Astrocyte (in vitro differentiated cells and primary cell): ENCODE measurements at regions not wholly inside any gene's neighbourhood (a gene's known extent, or its start where the extent isn't known, plus 50 kb on each side); places are given as distances from the start of the nearest gene placed in this dataset.

Source experiments
- DNase-seq: peaks from one replicate; pipeline ENCODE4 v3.0.0-alpha.2; 2010; ENCODE audit warnings: low read depth
- FAIRE-seq: peaks from 2 replicates; lab custom pipeline; 2011; peaks lifted over from hg19 to GRCh38; lab: Jason Lieb, UNC
- H2AFZ ChIP-seq: 2 replicates; pipeline ENCODE4 v1.6.0; 2012; ENCODE audit warnings: low read depth, low read length, inconsistent platforms
- H3K27ac ChIP-seq: 2 replicates; pipeline ENCODE4 v1.5.1; 2011; ENCODE audit warnings: low read depth, low read length, inconsistent platforms
- H3K27me3 ChIP-seq: 2 replicates; pipeline ENCODE4 v1.6.0; 2011; ENCODE audit warnings: low read length, inconsistent platforms; ENCODE audit not compliant: insufficient read depth
- H3K36me3 ChIP-seq: 2 replicates; pipeline ENCODE4 v1.5.1; 2011; ENCODE audit warnings: low read length, inconsistent platforms; ENCODE audit not compliant: insufficient read depth
- H3K4me1 ChIP-seq: 2 replicates; pipeline ENCODE4 v1.5.1; 2011; ENCODE audit warnings: low read length, inconsistent platforms; ENCODE audit not compliant: insufficient read depth
- H3K4me2 ChIP-seq: 2 replicates; pipeline ENCODE4 v1.6.0; 2012; ENCODE audit warnings: low read length, inconsistent platforms
- H3K4me3 ChIP-seq: 2 replicates; pipeline ENCODE4 v1.5.1; 2011; ENCODE audit warnings: low read depth, mild to moderate bottlenecking, low read length, inconsistent platforms; ENCODE audit not compliant: insufficient read depth
- H3K79me2 ChIP-seq: 2 replicates; pipeline ENCODE4 v1.6.0; 2012; ENCODE audit warnings: mild to moderate bottlenecking, low read length, inconsistent platforms; ENCODE audit not compliant: insufficient read depth
- H3K9ac ChIP-seq: 2 replicates; pipeline ENCODE4 v1.6.0; 2012; ENCODE audit warnings: mild to moderate bottlenecking, low read length, inconsistent platforms
- H3K9me3 ChIP-seq: 2 replicates; pipeline ENCODE4 v1.5.1; 2012; ENCODE audit warnings: low read depth, mild to moderate bottlenecking, low read length, inconsistent platforms; ENCODE audit not compliant: insufficient read depth
- H4K20me1 ChIP-seq: 2 replicates; pipeline ENCODE4 v1.6.0; 2012; ENCODE audit warnings: low read length, inconsistent platforms; ENCODE audit not compliant: insufficient read depth
- H3K27ac Mint-ChIP-seq: one replicate; pipeline ENCODE4 v1.8.0; 2021; ENCODE audit warnings: mild to moderate bottlenecking, mixed read lengths; ENCODE audit not compliant: unreplicated experiment
- H3K27me3 Mint-ChIP-seq: one replicate; pipeline ENCODE4 v1.8.0; 2021; ENCODE audit warnings: low read depth, mixed read lengths; ENCODE audit not compliant: unreplicated experiment
- H3K36me3 Mint-ChIP-seq: one replicate; pipeline ENCODE4 v1.8.0; 2021; ENCODE audit warnings: low read depth, mixed read lengths; ENCODE audit not compliant: unreplicated experiment
- H3K4me1 Mint-ChIP-seq: one replicate; pipeline ENCODE4 v1.8.0; 2021; ENCODE audit warnings: low read depth, mixed read lengths; ENCODE audit not compliant: unreplicated experiment
- H3K4me3 Mint-ChIP-seq: one replicate; pipeline ENCODE4 v1.8.0; 2021; ENCODE audit warnings: mild to moderate bottlenecking, moderate library complexity, mixed read lengths; ENCODE audit not compliant: unreplicated experiment
- H3K9me3 Mint-ChIP-seq: one replicate; pipeline ENCODE4 v1.8.0; 2021; ENCODE audit warnings: mild to moderate bottlenecking, mixed read lengths; ENCODE audit not compliant: unreplicated experiment
- EZH2 ChIP-seq: IDR thresholded peaks from 2 replicates; pipeline ENCODE4 v1.6.1; 2012; ENCODE audit warnings: mild to moderate bottlenecking, low read length, inconsistent platforms; ENCODE audit not compliant: insufficient read depth
- TF ChIP-seq, protein P1 (sequence below): IDR thresholded peaks from 2 replicates; pipeline ENCODE4 v1.5.1; 2011; ENCODE audit warnings: low read depth, mild to moderate bottlenecking, inconsistent platforms, low read length, moderate library complexity; ENCODE audit not compliant: insufficient read depth

DNA sequence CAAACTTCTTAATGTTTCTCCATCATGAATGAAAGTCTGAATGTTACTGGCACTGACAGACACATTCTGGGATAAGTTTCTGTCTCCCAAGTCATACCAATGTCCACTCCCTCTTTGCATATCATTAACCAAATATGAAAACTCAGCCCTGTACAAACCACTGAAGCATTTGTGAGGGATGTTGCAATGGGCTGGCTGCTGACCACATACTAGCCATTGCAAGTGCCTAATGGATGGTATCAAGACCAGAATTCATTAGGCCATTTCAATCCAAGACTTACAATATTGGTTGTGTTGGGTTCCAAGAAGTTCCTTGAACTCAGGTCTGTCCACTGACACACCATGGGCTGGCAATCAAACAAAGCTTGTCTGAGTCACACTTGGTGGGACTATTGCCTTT is 73.8 kb downstream of the CBLN2 start:
- TF ChIP-seq, protein P1, sequence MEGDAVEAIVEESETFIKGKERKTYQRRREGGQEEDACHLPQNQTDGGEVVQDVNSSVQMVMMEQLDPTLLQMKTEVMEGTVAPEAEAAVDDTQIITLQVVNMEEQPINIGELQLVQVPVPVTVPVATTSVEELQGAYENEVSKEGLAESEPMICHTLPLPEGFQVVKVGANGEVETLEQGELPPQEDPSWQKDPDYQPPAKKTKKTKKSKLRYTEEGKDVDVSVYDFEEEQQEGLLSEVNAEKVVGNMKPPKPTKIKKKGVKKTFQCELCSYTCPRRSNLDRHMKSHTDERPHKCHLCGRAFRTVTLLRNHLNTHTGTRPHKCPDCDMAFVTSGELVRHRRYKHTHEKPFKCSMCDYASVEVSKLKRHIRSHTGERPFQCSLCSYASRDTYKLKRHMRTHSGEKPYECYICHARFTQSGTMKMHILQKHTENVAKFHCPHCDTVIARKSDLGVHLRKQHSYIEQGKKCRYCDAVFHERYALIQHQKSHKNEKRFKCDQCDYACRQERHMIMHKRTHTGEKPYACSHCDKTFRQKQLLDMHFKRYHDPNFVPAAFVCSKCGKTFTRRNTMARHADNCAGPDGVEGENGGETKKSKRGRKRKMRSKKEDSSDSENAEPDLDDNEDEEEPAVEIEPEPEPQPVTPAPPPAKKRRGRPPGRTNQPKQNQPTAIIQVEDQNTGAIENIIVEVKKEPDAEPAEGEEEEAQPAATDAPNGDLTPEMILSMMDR, result no peak
- no peak for TF ChIP-seq EZH2
- H3K4me3 ChIP-seq, result no peak overlapping the region
- H3K9ac ChIP-seq, result no peak overlapping the region
- Mint-ChIP-seq H3K4me1 (no peaks in the 10 kb centered on the region), H3K9me3 (no peaks in the 10 kb centered on the region), H3K27me3 (no peaks in the 10 kb centered on the region), H3K4me3 (no peak overlapping the region), H3K36me3 (no peaks in the 10 kb centered on the region), H3K27ac (no peak overlapping the region)
- H3K4me1 ChIP-seq, result no peaks in the 10 kb centered on the region
- no peak overlapping the region for H3K27ac ChIP-seq
- H3K79me2 ChIP-seq, result no peaks in the 10 kb centered on the region
- H3K27me3 ChIP-seq, result no peaks in the 10 kb centered on the region
- FAIRE-seq, result no peak
- H3K4me2 ChIP-seq, result no peak overlapping the region
- H3K36me3 ChIP-seq, result no peaks in the 10 kb centered on the region
- no peak overlapping the region for H2AFZ ChIP-seq
- no peaks in the 10 kb centered on the region for H3K9me3 ChIP-seq
- no peaks in the 10 kb centered on the region for H4K20me1 ChIP-seq
- peak; percentile 27 for DNase-seq

DNA sequence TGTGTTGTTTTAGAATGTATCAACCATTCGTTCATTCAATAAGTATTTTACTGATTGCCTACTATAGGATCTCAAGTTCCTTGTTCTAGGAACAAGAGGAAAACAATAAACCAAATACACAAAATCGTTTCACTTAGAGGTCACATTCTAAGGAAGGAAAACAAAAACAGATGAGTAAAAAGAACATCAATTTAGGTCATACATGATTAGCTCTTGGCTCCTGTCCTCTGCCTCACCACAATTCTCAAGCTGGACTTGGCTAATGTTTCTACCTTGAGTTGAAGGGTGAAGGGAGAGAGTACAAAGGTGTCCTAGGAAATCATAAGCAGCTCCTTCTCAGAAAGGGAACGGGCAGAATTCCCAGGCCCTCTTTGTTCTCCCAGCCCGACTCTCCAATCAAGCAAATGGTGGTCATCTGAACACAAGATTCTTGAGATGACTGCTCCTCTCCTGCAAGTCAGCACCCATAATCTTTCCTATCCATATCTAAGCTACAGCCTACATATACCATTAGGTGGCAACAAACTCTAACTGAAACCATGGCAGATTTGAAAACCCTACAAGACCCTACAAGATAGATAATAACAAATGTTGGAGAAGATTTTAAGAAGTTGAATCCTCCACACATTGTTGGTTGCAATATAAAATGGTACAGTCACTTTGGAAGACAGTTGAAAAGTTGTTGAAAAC is 76.0 kb downstream of the CBLN2 start:
- Histone ChIP-seq H3K9me3 (no peaks in the 10 kb centered on the region), H3K4me1 (no peaks in the 10 kb centered on the region), H3K9ac (no peak overlapping the region), H3K36me3 (no peaks in the 10 kb centered on the region), H3K27ac (no peak overlapping the region), H2AFZ (no peak overlapping the region), H3K79me2 (no peaks in the 10 kb centered on the region), H4K20me1 (no peaks in the 10 kb centered on the region), H3K4me2 (no peak overlapping the region), H3K4me3 (no peak overlapping the region), H3K27me3 (no peaks in the 10 kb centered on the region)
- no peaks in the 10 kb centered on the region for H3K36me3 Mint-ChIP-seq
- no peak overlapping the region for H3K27ac Mint-ChIP-seq
- no peak overlapping the region for H3K4me3 Mint-ChIP-seq
- DNase-seq, result no peak
- no peaks in the 10 kb centered on the region for H3K9me3 Mint-ChIP-seq
- H3K27me3 Mint-ChIP-seq, result no peaks in the 10 kb centered on the region
- no peak for TF ChIP-seq EZH2
- TF ChIP-seq, protein P1, result no peak
- no peak for FAIRE-seq
- no peaks in the 10 kb centered on the region for H3K4me1 Mint-ChIP-seq

DNA sequence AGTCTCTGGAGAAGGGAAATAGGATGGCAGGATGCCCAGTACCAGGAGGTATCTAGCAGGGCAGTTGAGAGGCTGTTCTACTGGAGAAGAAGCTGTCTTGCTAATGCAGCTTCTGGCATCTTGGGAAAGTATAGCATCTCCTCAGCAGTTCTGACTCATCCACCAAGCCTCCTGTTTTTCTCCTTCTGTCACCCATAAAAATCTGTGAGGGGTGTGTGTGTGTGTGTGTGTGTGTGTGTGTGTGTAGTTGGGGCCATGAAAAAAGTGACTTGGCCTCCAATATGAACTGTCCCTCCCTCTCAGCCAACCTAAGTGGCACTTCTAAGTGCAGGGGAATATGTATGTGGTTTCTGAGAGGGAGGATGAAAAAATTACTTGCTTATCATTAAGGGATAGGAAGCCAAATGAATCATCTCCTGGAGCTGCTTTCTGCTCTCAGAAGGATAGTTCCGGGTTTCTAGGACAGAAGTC is 83.9 kb downstream of the CBLN2 start:
- H3K4me1 Mint-ChIP-seq, result no peaks in the 10 kb centered on the region
- H3K27ac Mint-ChIP-seq, result no peak overlapping the region
- no peak for TF ChIP-seq EZH2
- TF ChIP-seq, protein P1, result no peak
- H3K9ac ChIP-seq, result no peak overlapping the region
- no peak overlapping the region for H3K4me3 Mint-ChIP-seq
- H3K36me3 Mint-ChIP-seq, result no peaks in the 10 kb centered on the region
- H4K20me1 ChIP-seq, result no peaks in the 10 kb centered on the region
- H3K9me3 ChIP-seq, result no peaks in the 10 kb centered on the region
- DNase-seq (peak; percentile 87), FAIRE-seq (no peak)
- H3K9me3 Mint-ChIP-seq, result peaks cover 3% of the 10 kb centered on the region
- no peak overlapping the region for H3K4me3 ChIP-seq
- H2AFZ ChIP-seq, result no peak overlapping the region
- H3K27me3 Mint-ChIP-seq, result no peaks in the 10 kb centered on the region
- H3K4me1 ChIP-seq, result peaks cover 19% of the 10 kb centered on the region
- peak overlapping the region; percentile 55 for H3K4me2 ChIP-seq
- no peaks in the 10 kb centered on the region for H3K79me2 ChIP-seq
- no peaks in the 10 kb centered on the region for H3K27me3 ChIP-seq
- peak overlapping the region; percentile 26 for H3K27ac ChIP-seq
- no peaks in the 10 kb centered on the region for H3K36me3 ChIP-seq
